NCI-H1105 (cell line): ENCODE measurements at regions not wholly inside any gene's neighbourhood (a gene's known extent, or its start where the extent isn't known, plus 50 kb on each side); places are given as distances from the start of the nearest gene placed in this dataset.

Experiments
- DNase-seq: peaks from one replicate; lab custom pipeline; 2025; lab: John Stamatoyannopoulos, UW

GRCh38 chr13:91135376-91135775 is 212.1 kb upstream of the MIR17HG start:
- no peak for DNase-seq

- no peak for DNase-seq
These were observed 211.5 kb upstream of the MIR17HG start for GRCh38 chr13:91135968-91136367.

GRCh38 chr13:91136806-91137205 is 210.7 kb upstream of the MIR17HG start:
- no peak for DNase-seq

- no peak for DNase-seq
These were observed 208.3 kb upstream of the MIR17HG start for GRCh38 chr13:91139232-91139631.

- no peak for DNase-seq
These were observed 205.9 kb upstream of the MIR17HG start for GRCh38 chr13:91141543-91142061.

GRCh38 chr13:91142572-91142971 is 204.9 kb upstream of the MIR17HG start:
- no peak for DNase-seq

GRCh38 chr13:91144054-91144453 is 203.4 kb upstream of the MIR17HG start:
- no peak for DNase-seq

- no peak for DNase-seq
These were observed 203.0 kb upstream of the MIR17HG start for GRCh38 chr13:91144486-91144885.

- no peak for DNase-seq
These were observed 201.8 kb upstream of the MIR17HG start for GRCh38 chr13:91145571-91146205.

GRCh38 chr13:91146601-91147000 is 200.9 kb upstream of the MIR17HG start:
- no peak for DNase-seq

GRCh38 chr13:91148098-91148497 is 199.4 kb upstream of the MIR17HG start:
- no peak for DNase-seq

GRCh38 chr13:91151921-91152320 is 195.6 kb upstream of the MIR17HG start:
- no peak for DNase-seq

GRCh38 chr13:91153372-91153771 is 194.1 kb upstream of the MIR17HG start:
- DNase-seq: no peak

- no peak for DNase-seq
These were observed 192.7 kb upstream of the MIR17HG start for GRCh38 chr13:91154558-91155353.

- DNase-seq: no peak
These were observed 191.9 kb upstream of the MIR17HG start for GRCh38 chr13:91155512-91156114.

GRCh38 chr13:91157273-91158016 is 190.0 kb upstream of the MIR17HG start:
- no peak for DNase-seq

GRCh38 chr13:91158017-91158395 is 189.5 kb upstream of the MIR17HG start:
- DNase-seq: no peak

GRCh38 chr13:91162180-91162579 is 185.3 kb upstream of the MIR17HG start:
- DNase-seq: no peak

GRCh38 chr13:91162589-91162988 is 184.9 kb upstream of the MIR17HG start:
- DNase-seq: no peak

GRCh38 chr13:91165758-91166157 is 181.7 kb upstream of the MIR17HG start:
- no peak for DNase-seq

- DNase-seq: no peak
These were observed 180.6 kb upstream of the MIR17HG start for GRCh38 chr13:91166714-91167511.
